ENCODE measurements at regions not wholly inside any gene's neighbourhood (a gene's known extent, or its start where the extent isn't known, plus 50 kb on each side); places are given as distances from the start of the nearest gene placed in this dataset.

- Histone ChIP-seq H3K27me3 (no peaks in the 10 kb centered on the region), H3K36me3 (no peaks in the 10 kb centered on the region), H3K9me3 (no peaks in the 10 kb centered on the region), H3K4me1 (ENCODE audit: insufficient read depth) (peaks cover 2% of the 10 kb centered on the region), H3K27ac (no peak overlapping the region), H3K4me3 (no peak overlapping the region)
- DNase-seq: no peak
- WGBS, 3 donors: 78 to 97% (median 82%) methylated on average over 2 of the region's 2 CpGs
- TF ChIP-seq POLR2A (IDR thresholded peaks at IDR 0.05): no peak
- no peak for TF ChIP-seq CTCF (IDR thresholded peaks at IDR 0.05)
- TF ChIP-seq EP300 (IDR thresholded peaks at IDR 0.05): no peak
- intact Hi-C loops (cut with DNase I): no loop called here
Observed at GRCh38 chr11:45563171-45563570, 102.3 kb downstream of the CHST1 start.

- 60 to 62% (median 60%) methylated on average over 12 of the region's 12 CpGs for WGBS, 3 donors
- no peak for DNase-seq
- TF ChIP-seq POLR2A (IDR thresholded peaks at IDR 0.05): no peak
- TF ChIP-seq EP300 (IDR thresholded peaks at IDR 0.05): no peak
- no peak for TF ChIP-seq CTCF (IDR thresholded peaks at IDR 0.05)
- Histone ChIP-seq H3K36me3 (no peaks in the 10 kb centered on the region), H3K9me3 (no peaks in the 10 kb centered on the region), H3K4me3 (no peak overlapping the region), H3K4me1 (ENCODE audit: insufficient read depth) (peaks cover 2% of the 10 kb centered on the region), H3K27ac (no peak overlapping the region), H3K27me3 (no peaks in the 10 kb centered on the region)
- intact Hi-C loops (cut with DNase I): no loop called here
Observed at GRCh38 chr11:45560913-45561281, 104.5 kb downstream of the CHST1 start.

GRCh38 chr11:45560155-45560912, 105.1 kb downstream of the CHST1 start:
- 10 to 16% (median 12%) methylated on average over 10 of the region's 10 CpGs for WGBS, 3 donors

GRCh38 chr11:45556851-45557707, 108.3 kb downstream of the CHST1 start:
- Histone ChIP-seq H3K27me3 (no peaks in the 10 kb centered on the region), H3K9me3 (no peaks in the 10 kb centered on the region), H3K27ac (no peak overlapping the region), H3K4me1 (ENCODE audit: insufficient read depth) (peaks cover 2% of the 10 kb centered on the region), H3K4me3 (no peak overlapping the region), H3K36me3 (no peaks in the 10 kb centered on the region)
- intact Hi-C loops (cut with DNase I): no loop called here
- DNase-seq: no peak
- TF ChIP-seq EP300 (IDR thresholded peaks at IDR 0.05): no peak
- TF ChIP-seq POLR2A (IDR thresholded peaks at IDR 0.05): no peak
- TF ChIP-seq CTCF (IDR thresholded peaks at IDR 0.05): no peak
- 56 to 59% (median 57%) methylated on average over 10 of the region's 10 CpGs for WGBS, 3 donors

More at GRCh38 chr11:45560155-45560912, 105.1 kb downstream of the CHST1 start:
- TF ChIP-seq POLR2A (IDR thresholded peaks at IDR 0.05) (no peak), CTCF (IDR thresholded peaks at IDR 0.05) (no peak), EP300 (IDR thresholded peaks at IDR 0.05) (no peak)
- Histone ChIP-seq H3K27ac (no peak overlapping the region), H3K4me3 (no peak overlapping the region), H3K9me3 (no peaks in the 10 kb centered on the region), H3K27me3 (no peaks in the 10 kb centered on the region), H3K36me3 (no peaks in the 10 kb centered on the region), H3K4me1 (ENCODE audit: insufficient read depth) (peaks cover 2% of the 10 kb centered on the region)
- intact Hi-C loops (cut with DNase I): no loop called here
- DNase-seq: peak in 1 of 5 donors; percentile 21
